Activated CD8-positive, alpha-beta memory T cell treated with anti-CD3 and anti-CD28 coated beads, Interleukin-2, amount 50 U/mL, for 24 hours (primary cell): ENCODE measurements at regions not wholly inside any gene's neighbourhood (a gene's known extent, or its start where the extent isn't known, plus 50 kb on each side); places are given as distances from the start of the nearest gene placed in this dataset.
"Not testable (repeated sequence)": the region's sequence is repeated elsewhere in the genome, so short reads cannot be mapped to it uniquely, and the experiment has no call there.

Experiments
- DNase-seq: peaks from one replicate; pipeline ENCODE4 v3.0.0-alpha.2; 2020; ENCODE audit errors: extremely low read depth

DNA sequence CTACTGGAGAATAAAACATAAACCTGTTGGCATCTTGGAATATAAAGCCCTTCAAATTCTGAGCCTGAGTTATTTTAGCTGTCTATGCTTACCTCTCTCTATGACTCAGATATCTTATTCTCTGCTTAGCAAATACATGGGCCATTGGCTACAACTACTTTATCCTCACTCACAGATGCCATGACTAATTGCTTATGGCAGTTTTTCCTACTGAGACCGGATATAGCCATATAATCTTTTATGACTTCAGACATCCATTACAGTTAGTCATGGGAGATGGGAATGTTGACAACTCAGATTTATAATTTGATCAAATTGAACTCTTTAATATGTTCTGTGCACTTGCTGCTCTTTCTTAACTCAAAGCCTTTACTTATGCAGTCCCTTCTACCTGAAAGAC is 502.4 kb upstream of the ATP2B1 start:
- no peak for DNase-seq

GRCh38 chr12:90209029-90209428 is 500.4 kb upstream of the ATP2B1 start:
- no peak for DNase-seq

DNA sequence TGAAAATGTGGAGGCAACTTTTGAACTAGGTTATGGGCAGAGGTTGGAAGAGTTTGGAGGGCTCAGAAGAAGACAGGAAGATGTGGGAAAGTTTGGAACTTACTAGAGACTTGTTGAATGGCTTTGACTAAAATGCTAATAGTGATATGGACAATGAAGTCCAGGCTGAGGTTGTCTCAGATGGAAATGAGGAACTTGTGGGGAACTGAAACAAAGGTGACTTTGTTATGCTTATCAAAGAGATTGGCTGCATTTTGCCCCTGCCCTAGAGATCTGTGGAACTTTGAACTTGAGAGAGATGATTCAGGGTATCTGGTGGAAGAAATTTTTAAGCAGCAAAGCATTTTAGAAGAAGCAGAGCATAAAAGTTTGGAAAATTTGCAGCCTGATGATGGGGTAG is 499.7 kb upstream of the ATP2B1 start:
- DNase-seq = not testable (repeated sequence)

- no peak for DNase-seq
Measured at GRCh38 chr12:90207799-90208198, 499.2 kb upstream of the ATP2B1 start.

- DNase-seq = no peak
Measured at GRCh38 chr12:90205165-90205564, 496.5 kb upstream of the ATP2B1 start.

DNA sequence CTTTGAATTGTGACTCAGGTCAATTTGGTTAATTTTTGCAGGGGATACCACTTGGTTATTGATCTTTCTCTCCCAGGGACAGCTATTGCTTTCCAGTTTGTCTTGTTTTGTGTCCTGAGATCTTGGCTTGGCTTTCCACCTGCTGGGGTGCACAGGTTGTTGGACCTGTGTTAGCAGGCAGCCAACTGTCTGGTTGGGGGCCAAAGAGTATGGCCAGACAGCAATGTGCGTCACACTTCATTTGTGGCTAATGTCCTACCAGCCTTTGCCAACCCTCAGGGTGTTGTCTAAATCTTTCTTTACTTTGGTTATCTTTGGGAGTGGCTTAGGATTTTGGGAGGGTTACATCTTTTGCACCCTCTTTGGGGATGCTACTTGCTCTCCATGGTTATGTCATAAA is 494.9 kb upstream of the ATP2B1 start:
- no peak for DNase-seq

DNA sequence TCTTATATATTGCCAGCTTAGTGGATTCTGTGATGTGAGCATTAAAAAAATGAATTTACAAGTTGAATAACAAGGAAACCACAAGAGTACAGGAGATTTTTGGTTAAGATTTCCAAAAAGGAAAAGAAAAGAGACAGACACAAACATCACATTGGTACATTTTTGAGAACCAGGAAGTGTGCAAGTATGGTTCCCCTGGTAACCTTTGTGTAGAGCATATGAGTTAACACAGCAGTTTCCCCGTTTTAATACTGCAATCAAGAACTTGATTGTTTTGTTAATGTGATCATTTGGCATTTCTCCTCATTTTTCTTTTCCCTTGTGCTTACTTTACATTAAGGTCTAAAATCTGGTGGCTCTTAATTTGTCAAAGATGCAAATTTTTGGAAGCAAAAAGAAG is 490.4 kb upstream of the ATP2B1 start:
- DNase-seq = no peak

GRCh38 chr12:90193500-90193899 is 484.9 kb upstream of the ATP2B1 start:
- no peak for DNase-seq

- no peak for DNase-seq
Measured at GRCh38 chr12:90188857-90189256, 480.2 kb upstream of the ATP2B1 start.

DNA sequence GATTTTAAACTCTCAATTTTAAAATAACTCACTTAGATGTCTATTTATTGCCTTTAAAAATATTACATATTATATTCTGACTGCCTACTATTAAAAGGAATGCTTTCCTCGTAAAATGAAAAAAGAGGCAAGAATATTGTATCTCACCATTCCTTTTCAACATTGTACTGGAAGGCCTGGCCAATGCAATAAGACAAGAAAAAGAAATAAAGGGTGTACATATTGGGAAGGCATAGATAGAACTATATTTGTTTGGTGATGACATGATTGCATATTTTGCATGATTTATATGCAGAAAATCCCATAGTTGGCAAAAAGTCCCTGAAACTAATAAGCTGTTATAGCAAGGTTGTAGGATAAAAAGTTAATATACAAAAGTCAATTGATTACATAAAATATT is 474.6 kb upstream of the ATP2B1 start:
- no peak for DNase-seq

DNA sequence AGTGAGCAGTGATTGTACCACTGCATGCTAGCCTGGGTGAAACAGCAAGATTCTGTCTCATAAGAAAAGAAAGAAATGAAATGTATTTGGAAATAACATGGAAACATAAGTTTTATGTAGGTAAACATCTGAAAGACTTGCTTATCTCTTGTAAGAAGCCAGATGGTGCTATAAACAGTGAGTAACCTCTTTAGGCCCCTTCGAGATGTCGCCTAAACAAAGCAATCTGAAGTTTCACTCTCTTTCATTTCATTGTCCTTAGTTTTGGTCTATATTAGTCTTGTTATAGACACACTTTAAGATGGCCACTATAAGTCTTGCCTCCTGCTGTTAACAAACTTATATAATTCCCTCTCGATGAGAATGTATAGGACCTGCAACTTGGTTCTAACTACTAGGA is 472.6 kb upstream of the ATP2B1 start:
- DNase-seq = no peak

DNA sequence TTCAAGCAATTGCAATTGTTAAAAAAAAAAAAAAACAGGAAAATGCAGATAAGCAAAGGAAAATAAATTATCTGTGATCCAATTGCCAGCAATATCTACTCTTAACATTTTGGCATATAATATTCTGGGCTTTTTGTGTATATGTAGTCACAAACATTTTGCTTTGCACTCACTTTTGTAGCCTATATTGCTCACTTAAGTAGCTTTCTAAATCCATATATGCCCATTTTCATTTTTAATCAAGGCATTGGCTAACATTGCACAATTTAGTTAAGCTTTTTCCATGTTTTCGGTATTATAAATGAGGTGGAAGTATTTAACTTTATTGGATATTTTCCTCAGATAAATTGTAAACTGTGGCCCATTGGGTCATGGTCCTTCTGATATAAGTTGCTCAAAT is 466.3 kb upstream of the ATP2B1 start:
- no peak for DNase-seq

DNA sequence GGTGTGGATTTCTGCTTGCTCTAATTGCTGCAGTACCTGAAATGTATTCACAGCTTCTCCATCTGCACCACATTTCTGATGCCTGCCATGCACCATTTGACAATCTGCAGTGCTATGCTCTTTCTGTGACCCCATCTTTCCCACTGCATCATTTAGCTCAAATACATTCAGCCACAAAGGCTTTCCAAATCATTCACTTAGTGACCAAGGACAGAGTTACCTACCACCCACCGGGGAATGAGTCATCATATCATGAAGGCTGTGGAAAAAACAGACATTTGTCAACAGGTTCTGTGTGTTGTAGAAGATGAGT is 465.5 kb upstream of the ATP2B1 start:
- no peak for DNase-seq

DNA sequence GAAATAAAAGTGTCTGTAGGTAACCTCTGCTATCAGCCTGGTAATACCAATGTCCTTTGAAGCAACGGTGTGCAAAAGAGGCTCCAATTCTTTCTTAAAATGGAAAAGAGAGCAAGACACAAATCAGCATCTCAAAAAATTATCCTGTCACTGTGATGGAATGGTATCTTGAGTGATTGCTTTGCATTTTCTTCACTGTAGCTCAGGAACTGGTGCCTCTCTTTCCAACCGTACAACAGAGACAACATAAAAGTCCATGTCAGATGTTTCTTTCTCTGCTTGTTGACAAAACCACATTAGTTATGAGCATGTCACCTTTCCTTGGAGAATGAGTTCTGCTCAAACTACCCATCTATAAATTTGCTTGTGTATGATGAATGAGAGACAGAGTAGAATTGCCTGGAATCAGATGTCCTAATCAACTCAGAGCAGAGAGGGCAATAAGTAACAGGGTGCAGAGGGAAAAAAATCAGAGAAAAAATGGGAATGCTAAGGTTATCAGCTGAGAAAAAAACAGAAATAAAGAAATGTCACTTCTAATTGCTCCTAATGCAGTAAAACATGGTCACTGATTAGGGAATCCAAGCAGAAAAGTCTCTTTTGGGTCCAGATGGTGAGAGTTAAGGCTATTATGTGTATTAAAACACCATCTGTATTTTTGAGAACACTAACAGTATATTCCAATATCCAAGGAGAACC is 465.0 kb upstream of the ATP2B1 start:
- no peak for DNase-seq

GRCh38 chr12:90172524-90172923 is 463.9 kb upstream of the ATP2B1 start:
- no peak for DNase-seq

DNA sequence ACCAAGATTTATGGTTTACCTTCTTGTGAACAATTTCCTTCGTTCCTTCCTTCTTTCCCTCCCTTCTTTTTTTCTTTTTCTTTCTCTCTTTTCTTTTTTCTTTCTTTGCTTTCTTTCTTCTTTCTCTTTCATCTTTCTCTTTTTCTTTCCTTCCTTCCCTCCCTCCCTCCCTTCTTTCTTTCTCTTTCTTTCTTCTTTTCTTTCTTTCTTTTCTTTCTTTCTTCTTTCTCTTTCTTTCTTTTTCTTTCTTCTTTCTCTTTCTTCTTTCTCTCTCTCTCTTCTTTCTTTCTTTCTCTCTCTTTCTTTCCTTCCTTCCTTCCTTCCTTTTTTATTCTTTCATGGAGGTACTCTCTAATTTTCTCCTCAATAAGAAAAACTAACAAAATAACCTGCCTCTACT is 462.1 kb upstream of the ATP2B1 start:
- no peak for DNase-seq

DNA sequence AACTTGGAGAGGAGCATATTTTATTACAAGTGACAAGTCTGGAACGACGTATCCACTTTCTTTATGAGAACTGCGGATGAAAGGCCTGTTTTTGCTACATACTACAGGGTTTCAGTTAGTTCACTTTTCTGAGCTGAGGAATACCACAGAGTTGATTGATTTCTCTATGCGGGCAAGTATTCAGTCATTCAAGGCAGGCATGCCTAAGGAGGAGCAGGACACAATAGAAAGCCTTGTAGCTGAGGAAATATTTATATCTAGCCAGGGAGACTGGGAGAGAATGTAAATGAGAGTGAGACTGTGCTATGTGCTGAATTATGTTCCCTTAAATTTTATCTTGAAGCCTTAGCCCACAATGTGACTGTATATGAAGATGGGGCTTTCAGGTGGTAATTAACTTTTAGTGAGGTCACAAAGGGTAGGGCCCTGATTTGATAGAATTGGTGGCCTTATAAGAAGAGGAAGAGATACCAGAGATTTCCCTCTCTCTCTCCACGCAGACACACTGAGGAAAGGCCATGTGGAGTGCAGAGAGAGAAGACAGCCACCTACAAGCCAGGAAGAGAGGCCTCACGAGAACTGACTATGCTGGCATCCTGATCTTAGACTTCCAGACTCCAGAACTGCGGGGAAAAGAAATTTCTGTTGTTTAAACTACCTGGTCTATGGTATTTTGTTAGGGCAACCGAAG is 459.0 kb upstream of the ATP2B1 start:
- no peak for DNase-seq

- no peak for DNase-seq
Measured at GRCh38 chr12:90166671-90167070, 458.0 kb upstream of the ATP2B1 start.

GRCh38 chr12:90166012-90166411 is 457.4 kb upstream of the ATP2B1 start:
- no peak for DNase-seq

DNA sequence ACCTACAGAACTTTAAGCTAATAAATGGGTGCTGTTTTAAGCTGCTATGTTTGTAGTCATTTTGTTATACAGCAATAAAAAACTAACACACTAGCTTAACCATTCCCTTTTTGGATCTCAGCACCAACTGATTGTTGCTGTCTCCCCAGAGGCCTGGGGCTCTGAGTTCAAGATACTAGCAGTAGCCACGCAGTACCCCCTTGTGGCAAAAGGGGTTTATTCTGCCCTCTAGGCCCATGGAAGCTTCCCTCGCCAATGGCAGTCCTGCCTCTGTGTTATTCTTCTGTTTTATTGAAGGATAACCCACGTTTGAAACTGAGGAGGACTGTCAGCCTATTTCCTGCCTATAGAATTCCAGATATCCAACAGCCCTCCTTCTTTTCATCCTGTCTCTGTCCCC is 455.3 kb upstream of the ATP2B1 start:
- DNase-seq = no peak

DNA sequence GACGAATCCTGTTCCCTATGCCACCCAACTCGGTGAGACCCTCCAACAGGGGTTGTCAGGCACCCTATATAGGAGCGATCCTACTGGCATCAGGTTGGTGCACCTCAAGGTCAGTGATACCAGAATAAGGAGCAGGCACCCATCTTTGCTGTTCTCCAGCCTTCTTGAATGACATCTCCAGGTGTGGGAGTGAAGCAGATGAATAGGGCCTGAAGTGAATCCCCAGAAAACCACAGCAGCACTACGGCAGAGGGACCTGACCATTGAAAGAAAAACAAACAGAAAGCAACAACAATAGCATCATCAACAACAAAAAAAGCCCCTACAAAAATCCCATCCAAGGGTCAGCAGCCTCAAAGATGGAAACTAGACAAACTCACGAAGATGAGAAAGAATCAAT is 445.2 kb upstream of the ATP2B1 start:
- DNase-seq = no peak

GRCh38 chr12:90152897-90153624 is 444.4 kb upstream of the ATP2B1 start:
- DNase-seq = no peak

DNA sequence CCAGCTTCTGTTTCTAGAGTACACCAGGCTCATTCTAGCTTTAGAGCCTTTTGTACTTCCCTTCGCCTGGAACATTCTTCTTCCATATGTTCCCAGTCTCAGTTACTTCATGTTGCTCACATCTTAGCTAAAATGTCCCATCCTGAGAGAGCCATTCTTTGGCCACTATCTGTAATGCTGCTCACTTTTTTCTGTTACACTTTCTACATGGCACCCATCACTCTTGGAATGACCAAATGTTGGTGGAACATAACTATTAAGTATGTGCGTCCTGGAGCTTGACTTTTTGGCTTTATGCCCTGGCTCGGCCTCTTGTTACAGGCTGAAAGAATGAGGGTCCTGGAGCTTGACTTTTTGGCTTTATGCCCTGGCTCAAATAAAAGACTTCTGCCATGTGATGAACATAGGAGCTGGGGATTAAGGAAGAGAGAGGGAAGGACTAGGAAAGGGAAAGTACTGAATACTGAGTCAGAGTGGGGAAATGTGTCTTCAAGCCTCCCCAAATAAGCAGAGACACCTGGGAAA is 442.9 kb upstream of the ATP2B1 start:
- no peak for DNase-seq
